HG02870 (cell line): ENCODE measurements at regions not wholly inside any gene's neighbourhood (a gene's known extent, or its start where the extent isn't known, plus 50 kb on each side); places are given as distances from the start of the nearest gene placed in this dataset.

Source experiments
- ATAC-seq: cut with Tn5 transposase; IDR thresholded peaks from one replicate; pipeline ENCODE4 v1.9.1; 2021; ENCODE audit warnings: mild to moderate bottlenecking, moderate library complexity; ENCODE audit not compliant: unreplicated experiment

GRCh38 chr14:22012452-22012851 lies 338.8 kb upstream of the OR4E1 start:
- ATAC-seq, result no peak

- ATAC-seq, result no peak
Observed at GRCh38 chr14:22011253-22011642, 337.6 kb upstream of the OR4E1 start.

- no peak for ATAC-seq
Observed at GRCh38 chr14:22010545-22011252, 337.1 kb upstream of the OR4E1 start.

DNA sequence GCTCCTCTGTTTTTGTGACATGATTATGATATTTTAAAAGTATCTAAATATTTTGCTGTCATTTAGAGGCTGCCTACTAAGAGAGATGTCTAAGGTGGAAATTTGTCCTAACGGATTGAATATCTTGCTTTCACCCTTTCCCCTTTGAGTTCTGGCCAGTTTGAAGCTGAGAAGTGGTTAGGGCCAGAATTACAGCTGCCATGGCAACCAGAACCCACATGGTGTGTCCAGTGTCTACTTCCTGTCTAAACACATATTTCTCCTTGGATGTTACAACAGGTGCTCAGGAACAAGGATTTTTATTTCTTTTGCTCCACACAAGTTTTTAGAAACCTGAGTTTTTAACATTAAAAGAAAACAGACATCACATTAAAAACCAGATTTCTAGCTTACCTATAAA lies 335.1 kb upstream of the OR4E1 start:
- ATAC-seq, result no peak

DNA sequence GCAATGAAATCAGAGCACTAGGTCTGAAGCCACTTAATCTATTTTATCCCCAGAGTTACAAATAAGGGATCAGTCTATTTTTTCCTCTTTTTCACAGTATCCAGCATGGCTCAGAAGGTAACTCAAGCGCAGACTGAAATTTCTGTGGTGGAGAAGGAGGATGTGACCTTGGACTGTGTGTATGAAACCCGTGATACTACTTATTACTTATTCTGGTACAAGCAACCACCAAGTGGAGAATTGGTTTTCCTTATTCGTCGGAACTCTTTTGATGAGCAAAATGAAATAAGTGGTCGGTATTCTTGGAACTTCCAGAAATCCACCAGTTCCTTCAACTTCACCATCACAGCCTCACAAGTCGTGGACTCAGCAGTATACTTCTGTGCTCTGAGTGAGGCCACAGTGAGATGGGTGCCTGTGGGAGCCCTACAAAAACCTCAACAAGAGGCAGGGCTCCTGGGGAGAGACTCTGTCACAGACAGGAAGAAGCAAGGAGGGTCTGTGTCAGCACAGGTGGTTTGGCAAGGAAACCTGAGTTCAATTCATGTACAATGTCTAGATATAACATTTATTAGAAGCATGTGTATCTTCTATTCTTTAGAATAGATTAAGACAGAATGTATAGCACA lies 334.3 kb upstream of the OR4E1 start:
- no peak for ATAC-seq

GRCh38 chr14:22007363-22007762 lies 333.7 kb upstream of the OR4E1 start:
- no peak for ATAC-seq

DNA sequence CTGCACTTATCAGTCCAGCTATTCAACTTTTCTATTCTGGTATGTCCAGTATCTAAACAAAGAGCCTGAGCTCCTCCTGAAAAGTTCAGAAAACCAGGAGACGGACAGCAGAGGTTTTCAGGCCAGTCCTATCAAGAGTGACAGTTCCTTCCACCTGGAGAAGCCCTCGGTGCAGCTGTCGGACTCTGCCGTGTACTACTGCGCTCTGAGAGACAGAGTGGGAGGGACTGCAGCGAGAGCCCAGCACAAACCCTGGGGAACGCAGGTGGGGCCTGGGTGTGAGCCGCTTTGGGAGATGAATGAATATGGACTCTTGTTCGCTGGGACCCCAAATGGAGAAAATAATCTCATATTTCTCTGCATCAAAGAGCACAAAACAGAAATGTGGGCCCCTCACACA lies 329.8 kb upstream of the OR4E1 start:
- no peak for ATAC-seq

- ATAC-seq, result no peak
Observed at GRCh38 chr14:22002860-22003284, 329.3 kb upstream of the OR4E1 start.

DNA sequence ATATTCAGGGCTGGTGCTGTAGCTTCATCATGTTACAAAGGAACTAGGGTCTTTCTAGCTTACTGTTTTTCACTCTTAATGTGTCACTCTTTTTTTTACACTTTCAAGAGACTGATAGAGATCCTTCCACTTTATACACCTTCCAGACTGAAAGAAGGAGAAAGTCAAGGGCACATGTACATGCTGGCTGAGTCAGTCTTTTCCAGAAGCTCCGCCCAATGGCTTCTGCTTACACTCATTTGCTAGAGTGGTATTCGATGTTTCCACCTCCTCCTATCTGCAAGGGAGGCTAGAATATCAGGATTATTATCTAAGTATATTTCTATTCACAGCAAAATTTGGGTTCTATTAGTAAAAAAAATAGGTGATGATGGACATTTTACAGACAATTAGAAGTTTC lies 325.8 kb upstream of the OR4E1 start:
- ATAC-seq, result no peak

DNA sequence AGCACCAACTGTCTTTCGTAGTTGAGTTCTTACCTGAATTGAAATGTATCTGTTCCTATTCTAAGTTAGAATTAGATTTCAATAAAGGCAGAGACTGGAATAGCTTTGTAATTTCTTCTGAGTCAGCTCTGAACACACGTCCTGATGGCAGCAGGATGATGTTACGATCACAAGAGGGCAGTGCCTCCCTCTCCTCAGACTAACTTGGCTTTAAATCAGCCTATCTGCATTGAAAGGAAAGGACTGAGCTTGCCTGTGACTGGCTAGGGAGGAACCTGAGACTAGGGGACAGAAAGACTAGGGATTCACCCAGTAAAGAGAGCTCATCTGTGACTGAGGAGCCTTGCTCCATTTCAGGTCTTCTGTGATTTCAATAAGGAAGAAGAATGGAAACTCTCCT lies 323.7 kb upstream of the OR4E1 start:
- no peak for ATAC-seq

DNA sequence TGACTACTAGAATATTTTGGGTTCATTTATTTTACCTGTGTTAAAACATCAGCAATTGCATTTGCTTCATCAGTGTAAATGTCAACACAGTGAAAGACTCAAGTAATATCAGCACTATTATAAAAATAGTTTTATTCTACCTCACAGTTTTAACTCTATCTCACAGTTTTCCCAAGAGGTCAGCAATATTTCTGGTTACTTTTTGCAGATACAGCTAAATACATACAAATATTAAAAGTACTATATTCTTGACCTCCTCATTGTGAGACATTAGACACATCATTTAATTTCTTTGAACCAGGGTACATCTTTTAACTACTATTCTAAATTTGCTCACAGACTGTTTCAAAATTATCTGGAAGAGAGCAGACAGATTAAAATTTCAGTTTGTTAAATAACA lies 321.7 kb upstream of the OR4E1 start:
- no peak for ATAC-seq

DNA sequence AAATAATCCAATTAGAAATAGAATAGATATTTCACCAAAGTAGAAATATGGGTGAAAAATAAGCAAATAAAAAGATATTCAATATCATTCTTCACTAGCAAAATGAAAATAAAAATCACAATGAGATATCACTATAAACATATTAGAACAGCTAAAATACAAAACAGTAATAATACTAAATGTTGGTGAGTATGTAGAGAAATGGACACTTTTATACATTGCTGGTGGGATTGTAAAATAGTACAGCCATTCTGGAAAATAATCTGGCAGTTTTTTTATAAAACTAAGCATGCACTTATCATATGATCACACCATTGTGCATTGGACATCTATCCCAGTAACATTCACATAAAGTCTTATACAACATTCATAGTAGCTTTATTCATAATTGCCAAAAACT lies 320.2 kb upstream of the OR4E1 start:
- ATAC-seq, result no peak

GRCh38 chr14:21993070-21993469 lies 319.5 kb upstream of the OR4E1 start:
- ATAC-seq, result no peak

- ATAC-seq, result no peak
Observed at GRCh38 chr14:21991130-21991529, 317.5 kb upstream of the OR4E1 start.

DNA sequence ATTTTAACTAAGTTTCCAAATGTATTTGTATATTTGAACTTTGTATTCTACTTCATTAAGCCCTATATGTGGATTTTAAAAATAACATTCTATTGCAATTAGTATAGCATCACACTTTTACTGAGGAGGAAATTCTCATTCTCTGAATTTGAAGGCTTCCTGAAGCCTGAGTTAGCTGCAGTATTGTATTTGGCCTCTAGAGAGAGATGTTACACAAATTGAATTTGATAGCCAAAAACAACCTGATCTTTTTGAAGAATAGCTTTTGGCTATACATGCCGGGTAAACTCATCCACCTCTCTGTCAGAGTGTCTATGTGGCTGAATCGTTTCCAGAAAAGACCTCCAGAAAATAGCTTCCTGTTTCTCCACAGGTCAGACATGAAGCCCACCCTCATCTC lies 316.5 kb upstream of the OR4E1 start:
- no peak for ATAC-seq

DNA sequence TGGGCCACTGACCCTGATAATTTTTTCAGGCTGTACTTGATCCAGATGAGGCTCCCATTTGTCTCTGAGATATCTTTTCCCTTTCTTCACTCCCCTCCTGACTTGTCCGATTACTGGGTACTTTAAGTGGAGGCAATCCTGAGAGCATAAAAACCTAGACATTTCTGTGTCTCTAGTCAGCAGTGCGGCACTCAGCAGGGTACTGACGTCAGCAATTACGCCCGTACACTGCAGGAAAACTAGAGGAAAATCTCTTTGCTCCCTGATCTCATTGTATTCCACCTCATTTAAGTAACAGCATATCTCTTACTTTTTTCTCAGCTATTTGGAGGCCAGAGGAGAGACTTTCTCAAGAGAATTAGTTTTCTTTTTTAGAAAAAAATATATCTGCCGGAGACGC lies 315.5 kb upstream of the OR4E1 start:
- no peak for ATAC-seq

DNA sequence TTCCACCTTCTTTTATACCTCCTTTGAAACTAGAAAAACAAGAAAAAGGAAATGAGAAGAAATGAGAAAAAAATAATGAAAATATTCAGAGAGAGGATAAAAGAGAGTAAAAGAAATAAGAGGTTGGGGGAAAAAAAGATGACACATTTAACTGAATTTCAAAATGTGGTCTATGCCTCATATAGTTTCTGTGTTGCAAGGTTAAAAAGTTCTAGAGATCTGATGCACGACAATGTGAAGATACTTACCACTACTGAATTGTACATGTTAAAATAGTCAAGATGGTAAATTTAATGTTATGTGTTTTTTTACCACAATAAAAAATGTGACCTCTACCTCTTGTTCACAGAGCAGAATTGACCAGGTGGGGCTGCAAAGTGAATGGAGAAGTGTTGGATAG lies 314.8 kb upstream of the OR4E1 start:
- ATAC-seq, result no peak

GRCh38 chr14:21987937-21988336 lies 314.3 kb upstream of the OR4E1 start:
- ATAC-seq, result no peak

DNA sequence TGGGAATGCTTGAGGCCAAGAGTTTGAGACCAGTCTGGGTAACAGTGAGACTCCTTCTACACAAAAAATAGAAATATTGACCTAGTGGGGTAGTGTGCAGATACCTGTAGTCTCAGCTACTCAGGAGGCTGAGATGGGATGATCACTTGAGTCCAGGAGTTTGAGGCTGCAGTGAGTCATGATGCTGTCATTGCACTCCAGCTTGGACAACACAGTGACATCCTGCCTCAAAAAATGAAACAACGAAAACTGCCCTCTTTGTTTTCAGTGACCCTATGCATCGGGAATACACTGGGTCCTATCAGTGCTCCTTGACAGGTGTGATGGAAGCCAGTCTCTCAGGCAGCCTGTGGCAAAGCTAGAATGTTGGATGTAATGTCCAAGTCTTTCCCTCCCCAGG lies 311.5 kb upstream of the OR4E1 start:
- ATAC-seq, result no peak

- no peak for ATAC-seq
Observed at GRCh38 chr14:21978999-21979314, 305.3 kb upstream of the OR4E1 start.

DNA sequence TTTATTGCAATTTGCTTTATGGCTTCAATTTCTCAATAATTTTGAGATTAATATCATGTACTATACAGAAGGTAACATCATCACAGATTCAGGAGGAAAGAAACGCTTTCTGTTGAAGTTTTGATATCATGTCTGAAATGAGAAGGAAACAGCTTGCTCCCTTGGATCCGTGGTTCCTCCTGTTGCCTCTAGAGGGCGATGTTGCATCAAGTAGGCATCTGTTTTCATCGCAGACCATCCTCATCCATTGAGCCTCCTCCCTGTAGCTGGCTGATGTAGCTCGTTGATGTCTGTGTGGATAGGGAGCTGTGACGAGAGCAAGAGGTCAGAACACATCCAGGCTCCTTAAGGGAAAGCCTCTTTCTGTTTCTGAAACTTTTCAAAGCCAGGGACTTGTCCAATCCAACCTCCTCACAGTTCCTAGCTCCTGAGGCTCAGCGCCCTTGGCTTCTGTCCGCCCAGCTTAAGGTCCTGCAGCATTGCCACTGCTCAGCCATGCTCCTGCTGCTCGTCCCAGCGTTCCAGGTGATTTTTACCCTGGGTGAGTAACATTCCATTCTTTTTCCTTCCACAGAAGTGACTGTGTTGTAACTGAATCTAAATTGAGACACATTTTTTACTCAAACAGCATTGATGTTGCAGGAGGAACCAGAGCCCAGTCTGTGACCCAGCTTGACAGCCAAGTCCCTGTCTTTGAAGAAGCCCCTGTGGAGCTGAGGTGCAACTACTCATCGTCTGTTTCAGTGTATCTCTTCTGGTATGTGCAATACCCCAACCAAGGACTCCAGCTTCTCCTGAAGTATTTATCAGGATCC lies 304.8 kb upstream of the OR4E1 start:
- no peak for ATAC-seq

GRCh38 chr14:21974741-21975140 lies 301.1 kb upstream of the OR4E1 start:
- no peak for ATAC-seq
